ENCODE measurements at regions not wholly inside any gene's neighbourhood (a gene's known extent, or its start where the extent isn't known, plus 50 kb on each side); places are given as distances from the start of the nearest gene placed in this dataset.

- Mint-ChIP-seq H3K27ac (ENCODE audit: low read depth, unreplicated experiment) (no peak overlapping the region), H3K27me3 (ENCODE audit: insufficient read depth, unreplicated experiment) (no peaks in the 10 kb centered on the region), H3K36me3 (ENCODE audit: insufficient read depth, unreplicated experiment) (peaks cover 10% of the 10 kb centered on the region), H3K9me3 (ENCODE audit: unreplicated experiment) (no peaks in the 10 kb centered on the region), H3K4me1 (ENCODE audit: insufficient read depth, unreplicated experiment) (peaks cover 3% of the 10 kb centered on the region), H3K4me3 (ENCODE audit: unreplicated experiment) (no peak overlapping the region)
- ChIA-PET CTCF (no interaction called here), POLR2A (no interaction called here)
- no peak for DNase-seq (ENCODE audit: unreplicated experiment)
- intact Hi-C loops (cut with micrococcal nuclease): no loop called here
- no TSS peak for BruUV-seq (replicated peaks)
- TF ChIP-seq CTCF (IDR thresholded peaks at IDR 0.05; ENCODE audit: unreplicated experiment): no peak
Observed at GRCh38 chr4:148782284-148782683, 340.1 kb upstream of the NR3C2 start.

- no peaks in the 10 kb centered on the region for H3K27me3 Mint-ChIP-seq (ENCODE audit: insufficient read depth, unreplicated experiment)
- H3K4me1 Mint-ChIP-seq (ENCODE audit: insufficient read depth, unreplicated experiment): peaks cover 9% of the 10 kb centered on the region
- TF ChIP-seq CTCF (IDR thresholded peaks at IDR 0.05; ENCODE audit: unreplicated experiment): no peak
- ChIA-PET CTCF (no interaction called here), POLR2A (no interaction called here)
- BruUV-seq (replicated peaks): no TSS peak
- peaks cover 9% of the 10 kb centered on the region for H3K36me3 Mint-ChIP-seq (ENCODE audit: insufficient read depth, unreplicated experiment)
- no peak overlapping the region for H3K27ac Mint-ChIP-seq (ENCODE audit: low read depth, unreplicated experiment)
- intact Hi-C loops (cut with micrococcal nuclease): no loop called here
- no peak for DNase-seq (ENCODE audit: unreplicated experiment)
- no peaks in the 10 kb centered on the region for H3K9me3 Mint-ChIP-seq (ENCODE audit: unreplicated experiment)
- no peak overlapping the region for H3K4me3 Mint-ChIP-seq (ENCODE audit: unreplicated experiment)
Observed at GRCh38 chr4:148780426-148781005, 338.3 kb upstream of the NR3C2 start.

GRCh38 chr4:148779771-148780170 lies 337.6 kb upstream of the NR3C2 start:
- peaks cover 9% of the 10 kb centered on the region for H3K4me1 Mint-ChIP-seq (ENCODE audit: insufficient read depth, unreplicated experiment)

More at GRCh38 chr4:148779771-148780170, 337.6 kb upstream of the NR3C2 start:
- TF ChIP-seq CTCF (IDR thresholded peaks at IDR 0.05; ENCODE audit: unreplicated experiment): no peak
- no TSS peak for BruUV-seq (replicated peaks)
- H3K36me3 Mint-ChIP-seq (ENCODE audit: insufficient read depth, unreplicated experiment): peaks cover 4% of the 10 kb centered on the region
- CTCF ChIA-PET: interaction anchor here (0.6 kb wide), 1 partner anchor 1232 kb away, joined by 3 read pairs; no protein-coding TSS in a partner anchor
- no peak overlapping the region for H3K27ac Mint-ChIP-seq (ENCODE audit: low read depth, unreplicated experiment)
- no peaks in the 10 kb centered on the region for H3K9me3 Mint-ChIP-seq (ENCODE audit: unreplicated experiment)
- intact Hi-C loops (cut with micrococcal nuclease): no loop called here
- H3K27me3 Mint-ChIP-seq (ENCODE audit: insufficient read depth, unreplicated experiment): no peaks in the 10 kb centered on the region
- no peak for DNase-seq (ENCODE audit: unreplicated experiment)
- POLR2A ChIA-PET: no interaction called here
- H3K4me3 Mint-ChIP-seq (ENCODE audit: unreplicated experiment): no peak overlapping the region
